Myocyte (in vitro differentiated cells): ENCODE measurements at regions not wholly inside any gene's neighbourhood (a gene's known extent, or its start where the extent isn't known, plus 50 kb on each side); places are given as distances from the start of the nearest gene placed in this dataset.

Experiments
- DNase-seq: peaks from one replicate; pipeline ENCODE4 v3.0.0-alpha.2; 2012; ENCODE audit warnings: low read depth

- no peak for DNase-seq
Measured at GRCh38 chr2:217749008-217749407, 253.8 kb downstream of the TNS1 start.

- no peak for DNase-seq
Measured at GRCh38 chr2:217746808-217747207, 256.0 kb downstream of the TNS1 start.

GRCh38 chr2:217743966-217744761, 258.6 kb downstream of the TNS1 start:
- DNase-seq = no peak

GRCh38 chr2:217743407-217743806, 259.4 kb downstream of the TNS1 start:
- DNase-seq = no peak

GRCh38 chr2:217742841-217743240, 260.0 kb downstream of the TNS1 start:
- DNase-seq = no peak

- DNase-seq = no peak
Measured at GRCh38 chr2:217742276-217742675, 260.5 kb downstream of the TNS1 start.

- DNase-seq = no peak
Measured at GRCh38 chr2:217741381-217741955, 261.3 kb downstream of the TNS1 start.

- DNase-seq = no peak
Measured at GRCh38 chr2:217740756-217741155, 262.0 kb downstream of the TNS1 start.

- peak; percentile 87 for DNase-seq
Measured at GRCh38 chr2:217740178-217740577, 262.6 kb downstream of the TNS1 start.

GRCh38 chr2:217739741-217740140, 263.1 kb downstream of the TNS1 start:
- DNase-seq = no peak

- DNase-seq = no peak
Measured at GRCh38 chr2:217738061-217738460, 264.7 kb downstream of the TNS1 start.

- peak; percentile 45 for DNase-seq
Measured at GRCh38 chr2:217736776-217737550, 265.8 kb downstream of the TNS1 start.

- DNase-seq = peak; percentile 54
Measured at GRCh38 chr2:217735899-217736298, 266.9 kb downstream of the TNS1 start.

- no peak for DNase-seq
Measured at GRCh38 chr2:217735034-217735433, 267.8 kb downstream of the TNS1 start.

GRCh38 chr2:217733461-217733860, 269.3 kb downstream of the TNS1 start:
- DNase-seq = no peak

GRCh38 chr2:217732992-217733391, 269.8 kb downstream of the TNS1 start:
- no peak for DNase-seq

GRCh38 chr2:217731805-217732204, 271.0 kb downstream of the TNS1 start:
- DNase-seq = peak; percentile 81

- DNase-seq = no peak
Measured at GRCh38 chr2:217729421-217730053, 273.3 kb downstream of the TNS1 start.

- no peak for DNase-seq
Measured at GRCh38 chr2:217727801-217728200, 275.0 kb downstream of the TNS1 start.

- DNase-seq = no peak
Measured at GRCh38 chr2:217725409-217725808, 277.4 kb downstream of the TNS1 start.

- no peak for DNase-seq
Measured at GRCh38 chr2:217724471-217724870, 278.3 kb downstream of the TNS1 start.

GRCh38 chr2:217723981-217724380, 278.8 kb downstream of the TNS1 start:
- DNase-seq = no peak
